ENCODE measurements at regions not wholly inside any gene's neighbourhood (a gene's known extent, or its start where the extent isn't known, plus 50 kb on each side); places are given as distances from the start of the nearest gene placed in this dataset.

DNA sequence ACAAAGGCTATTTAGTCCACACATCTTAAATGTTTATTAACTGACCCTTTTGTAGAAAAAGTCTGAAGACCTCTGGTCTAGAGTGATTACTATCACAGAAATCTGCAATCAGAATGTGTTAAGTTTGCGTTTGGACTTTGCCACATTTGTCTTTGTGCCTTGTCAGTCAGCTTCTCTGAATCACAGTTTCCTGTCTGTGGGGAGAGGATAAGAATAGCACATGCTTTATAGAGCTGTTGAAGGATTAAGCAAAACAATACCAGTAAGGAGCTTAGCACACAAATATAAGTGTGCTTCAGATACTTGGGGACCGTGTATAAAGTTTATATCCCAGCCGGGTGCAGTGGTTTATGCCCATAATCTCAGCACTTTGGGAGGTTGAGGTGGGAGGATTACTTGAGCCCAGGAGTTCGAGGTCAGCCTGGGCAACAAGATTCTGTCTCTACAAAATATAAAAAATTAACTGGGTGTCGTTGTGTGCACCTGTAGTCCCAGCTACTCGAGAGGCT is 63.0 kb upstream of the BTG1 start:
- peak; percentile 42 for DNase-seq

DNA sequence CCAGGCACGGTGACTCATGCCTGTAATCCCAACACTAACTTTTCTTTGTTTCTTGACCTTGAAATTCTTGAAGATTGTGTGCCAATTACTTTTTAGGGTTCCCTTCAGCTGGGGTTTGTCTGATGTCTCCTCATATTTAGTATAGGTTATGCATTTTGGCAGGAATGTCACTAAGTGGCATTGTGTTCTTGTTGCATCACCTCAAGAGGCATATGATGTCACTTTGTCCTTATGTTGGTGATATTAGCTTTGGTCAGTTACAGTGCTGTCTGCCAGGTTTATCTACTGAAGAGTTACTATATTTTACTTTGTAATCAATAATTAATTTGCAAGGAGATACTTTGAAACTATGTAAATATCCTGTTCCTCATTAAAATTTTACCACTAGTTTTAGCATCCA is 61.0 kb upstream of the BTG1 start:
- DNase-seq = no peak

DNA sequence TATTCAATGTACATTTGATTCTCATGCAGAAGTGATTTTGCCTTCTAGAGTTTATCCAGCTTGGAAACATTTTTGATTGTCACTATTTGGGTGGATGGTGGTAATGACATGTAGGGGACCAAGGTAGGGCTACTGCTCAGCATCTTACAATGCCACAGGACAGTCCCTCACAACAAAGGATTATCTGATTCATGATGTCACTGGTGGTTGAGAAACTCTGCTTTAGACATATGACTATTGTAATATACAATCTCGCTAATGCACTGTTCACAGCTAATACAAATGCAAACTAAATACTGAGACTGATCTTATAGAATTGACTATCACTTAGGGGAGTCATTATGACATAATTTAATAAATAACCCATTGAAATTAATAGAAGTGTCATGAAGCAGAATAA is 60.4 kb upstream of the BTG1 start:
- no peak for DNase-seq

DNA sequence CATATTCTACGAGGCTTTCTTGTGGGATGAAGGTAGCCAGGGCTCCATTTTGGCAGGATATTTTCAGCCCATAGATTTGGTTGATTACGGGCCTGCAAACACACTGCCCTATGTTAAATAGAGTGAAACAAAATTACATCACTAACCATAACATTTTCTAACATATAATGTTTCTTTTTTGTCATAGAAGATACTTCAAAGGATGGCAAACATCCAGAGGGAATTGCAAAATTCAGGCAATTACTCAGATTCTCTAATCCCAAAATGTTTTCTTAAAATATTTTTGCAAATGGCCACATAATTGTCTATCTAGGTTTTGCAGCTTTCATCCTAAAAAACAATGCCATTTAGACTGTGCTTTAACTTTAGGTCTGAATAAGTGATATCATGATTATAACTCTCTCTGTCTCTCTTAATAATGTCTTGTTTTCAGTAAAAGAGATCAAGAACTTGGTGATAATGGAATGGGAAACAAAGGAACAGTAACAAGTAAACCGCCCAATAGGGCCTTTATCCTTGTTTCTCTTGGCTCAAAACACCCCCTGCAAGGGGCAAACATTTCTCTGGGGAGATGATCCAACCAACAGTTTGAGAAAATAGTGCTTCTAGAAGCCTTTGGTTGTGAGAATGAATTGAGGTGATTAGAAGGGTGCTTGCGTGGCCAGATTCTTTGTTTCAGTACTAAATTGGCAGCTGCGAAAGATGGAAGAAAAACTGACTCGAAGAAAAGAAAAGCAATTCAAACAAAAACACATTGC is 54.4 kb upstream of the BTG1 start:
- no peak for DNase-seq

DNA sequence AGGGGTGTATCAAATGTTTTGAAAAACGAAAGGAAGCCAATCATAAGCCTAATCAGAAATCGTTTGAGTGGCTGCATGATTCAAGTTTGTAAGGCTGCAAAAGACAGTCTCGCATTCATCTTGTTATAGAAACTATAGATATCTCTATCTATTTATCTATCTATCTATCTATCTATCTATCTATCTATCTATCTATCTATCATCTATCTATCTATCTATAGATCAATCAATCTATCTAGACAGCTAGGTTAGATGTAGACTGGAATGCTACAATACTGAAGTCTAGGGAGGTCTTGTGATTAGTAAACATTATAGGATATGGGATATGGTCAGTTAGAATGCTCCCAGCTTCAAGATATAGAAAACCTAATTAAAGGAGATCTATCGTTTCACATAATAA is 52.2 kb upstream of the BTG1 start:
- no peak for DNase-seq

DNA sequence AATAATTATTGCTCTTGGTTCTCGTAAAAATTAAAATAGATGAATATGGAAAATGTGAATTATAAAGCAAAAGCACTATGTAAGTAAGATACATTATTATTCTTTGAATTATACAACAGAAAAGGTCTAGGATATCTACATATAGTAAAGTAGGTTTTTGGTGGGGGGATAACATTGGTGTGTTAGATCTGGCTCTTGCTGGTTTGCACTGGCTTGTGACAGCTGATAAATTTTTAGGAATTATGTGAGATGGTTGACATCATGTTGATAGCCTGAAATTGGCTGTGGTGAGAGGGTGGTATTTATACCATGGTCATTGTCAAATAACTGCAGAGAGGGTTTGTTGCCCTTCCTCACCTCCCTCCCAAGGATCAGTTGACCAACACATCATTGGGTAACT is 50.7 kb upstream of the BTG1 start:
- no peak for DNase-seq

Data from NCI-H226 (cell line).